Activated CD4-positive, alpha-beta memory T cell treated with anti-CD3 and anti-CD28 coated beads for 36 hours (primary cell): ENCODE measurements at regions not wholly inside any gene's neighbourhood (a gene's known extent, or its start where the extent isn't known, plus 50 kb on each side); places are given as distances from the start of the nearest gene placed in this dataset.

Source experiments
- CTCF ChIA-PET: fragments of 350-600 bp; sonication (Branson Sonifier 250); formaldehyde crosslinking; loops from one replicate; lab custom pipeline; 2021; ENCODE audit warnings: antibody characterized with exemption, inconsistent platforms; lab: Charles Lee
- POLR2A ChIA-PET: fragments of 350-600 bp; sonication (Branson Sonifier 250); formaldehyde crosslinking; loops from one replicate; lab custom pipeline; 2021; ENCODE audit warnings: antibody characterized with exemption; lab: Charles Lee
- DNase-seq: peaks from one replicate; pipeline ENCODE4 v3.0.0-alpha.2; 2020
- H3K27ac Mint-ChIP-seq: one replicate; pipeline ENCODE4 v1.8.0; 2021; ENCODE audit warnings: mixed read lengths
- H3K27me3 Mint-ChIP-seq: one replicate; pipeline ENCODE4 v1.8.0; 2021; ENCODE audit warnings: mixed read lengths
- H3K36me3 Mint-ChIP-seq: one replicate; pipeline ENCODE4 v1.8.0; 2021; ENCODE audit warnings: mixed read lengths
- H3K4me1 Mint-ChIP-seq: one replicate; pipeline ENCODE4 v1.8.0; 2021; ENCODE audit warnings: low read depth, mixed read lengths
- H3K4me3 Mint-ChIP-seq: one replicate; pipeline ENCODE4 v1.8.0; 2021; ENCODE audit warnings: mild to moderate bottlenecking, mixed read lengths
- H3K9me3 Mint-ChIP-seq: one replicate; pipeline ENCODE4 v1.8.0; 2021; ENCODE audit warnings: mixed read lengths
- intact Hi-C: fragments of 100-400 bp; cut with micrococcal nuclease; formaldehyde crosslinking; loops from one replicate; pipeline ENCODE4 v1.15.1; 2023

- POLR2A ChIA-PET: no interaction called here
- no peaks in the 10 kb centered on the region for H3K9me3 Mint-ChIP-seq
- DNase-seq: no peak
- no peak overlapping the region for H3K27ac Mint-ChIP-seq
- no peaks in the 10 kb centered on the region for H3K4me1 Mint-ChIP-seq
- no peaks in the 10 kb centered on the region for H3K27me3 Mint-ChIP-seq
- intact Hi-C loops: no loop called here
- no peaks in the 10 kb centered on the region for H3K36me3 Mint-ChIP-seq
- CTCF ChIA-PET: no interaction called here
- no peak overlapping the region for H3K4me3 Mint-ChIP-seq
Observed at GRCh38 chr11:104380358-104380757, 216.4 kb upstream of the PDGFD start.

DNA sequence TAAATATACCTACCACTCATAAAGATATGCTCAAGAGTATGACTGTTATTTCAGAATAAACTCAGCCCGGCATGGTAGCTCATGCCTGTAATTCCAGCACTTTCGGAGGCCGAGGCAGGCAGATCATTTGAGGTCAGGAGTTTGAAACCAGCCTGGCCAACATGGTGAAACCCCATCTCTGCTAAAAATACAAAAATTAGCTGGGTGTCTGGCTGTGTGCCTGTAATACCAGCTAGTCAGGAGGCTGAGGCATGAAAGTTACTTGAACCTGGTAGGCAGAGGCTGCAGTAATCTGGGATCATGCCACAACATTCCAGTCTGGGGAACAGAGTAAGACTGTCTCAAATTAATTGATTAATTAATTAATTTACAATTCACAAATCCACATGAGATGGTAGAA is 208.2 kb upstream of the PDGFD start:
- Mint-ChIP-seq H3K27me3 (peaks cover 1% of the 10 kb centered on the region), H3K4me1 (no peaks in the 10 kb centered on the region), H3K36me3 (no peaks in the 10 kb centered on the region), H3K27ac (no peak overlapping the region), H3K4me3 (no peak overlapping the region), H3K9me3 (no peaks in the 10 kb centered on the region)
- ChIA-PET CTCF (no interaction called here), POLR2A (no interaction called here)
- no peak for DNase-seq
- intact Hi-C loops: no loop called here

DNA sequence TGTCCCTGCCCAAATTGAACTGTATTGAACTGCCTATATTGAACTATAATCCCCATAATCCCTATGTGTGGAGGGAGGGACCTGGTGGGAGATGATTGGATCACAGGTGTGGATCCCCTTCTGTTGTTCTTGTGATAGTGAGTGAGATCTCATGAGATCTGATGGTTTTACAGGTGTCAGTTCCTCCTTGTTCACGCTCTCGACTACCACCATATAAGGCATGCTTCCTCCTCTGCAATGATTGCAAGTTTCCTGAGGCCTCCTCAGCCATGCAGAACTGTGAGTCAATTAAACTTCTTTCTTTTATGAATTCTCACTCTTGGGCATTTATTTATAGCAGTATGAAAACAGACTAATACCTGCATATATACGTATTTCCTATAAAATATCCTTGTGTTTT is 206.5 kb upstream of the PDGFD start:
- intact Hi-C loops: no loop called here
- Mint-ChIP-seq H3K4me1 (no peaks in the 10 kb centered on the region), H3K4me3 (no peak overlapping the region), H3K27me3 (peaks cover 1% of the 10 kb centered on the region), H3K9me3 (no peaks in the 10 kb centered on the region), H3K27ac (no peak overlapping the region), H3K36me3 (no peaks in the 10 kb centered on the region)
- no peak for DNase-seq
- CTCF ChIA-PET: no interaction called here
- POLR2A ChIA-PET: no interaction called here

GRCh38 chr11:104369761-104370160 is 205.8 kb upstream of the PDGFD start:
- H3K4me3 Mint-ChIP-seq: no peak overlapping the region
- no peaks in the 10 kb centered on the region for H3K4me1 Mint-ChIP-seq
- no peaks in the 10 kb centered on the region for H3K36me3 Mint-ChIP-seq
- intact Hi-C loops: no loop called here
- H3K27me3 Mint-ChIP-seq: peaks cover 1% of the 10 kb centered on the region
- no peak for DNase-seq
- H3K9me3 Mint-ChIP-seq: no peaks in the 10 kb centered on the region
- ChIA-PET POLR2A (no interaction called here), CTCF (no interaction called here)
- H3K27ac Mint-ChIP-seq: no peak overlapping the region

- ChIA-PET POLR2A (no interaction called here), CTCF (no interaction called here)
- Mint-ChIP-seq H3K27me3 (peaks cover 3% of the 10 kb centered on the region), H3K4me3 (no peak overlapping the region), H3K9me3 (no peaks in the 10 kb centered on the region), H3K4me1 (no peaks in the 10 kb centered on the region), H3K36me3 (no peaks in the 10 kb centered on the region), H3K27ac (no peak overlapping the region)
- intact Hi-C loops: no loop called here
- no peak for DNase-seq
Observed at GRCh38 chr11:104366321-104366734, 202.4 kb upstream of the PDGFD start.

DNA sequence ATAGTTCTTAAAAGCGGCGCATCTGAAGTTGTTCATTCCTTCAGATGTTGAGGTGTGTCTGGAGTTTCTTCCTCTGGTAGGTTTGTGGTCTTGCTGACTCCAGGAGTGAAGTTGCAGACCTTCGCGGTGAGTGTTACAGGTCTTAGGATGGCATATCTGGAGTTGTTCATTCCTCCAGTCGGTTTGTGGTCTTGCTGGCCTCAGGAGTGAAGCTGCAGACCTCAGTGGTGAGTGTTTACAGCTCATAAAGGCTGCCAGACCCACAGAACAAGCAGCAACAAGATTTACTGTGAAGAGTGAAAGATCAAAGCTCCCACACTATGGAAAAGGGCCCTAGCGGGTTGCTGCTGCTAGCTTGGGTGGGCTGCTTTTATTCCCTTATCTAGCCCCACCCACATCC is 201.7 kb upstream of the PDGFD start:
- H3K9me3 Mint-ChIP-seq: no peaks in the 10 kb centered on the region
- H3K27ac Mint-ChIP-seq: no peak overlapping the region
- ChIA-PET POLR2A (no interaction called here), CTCF (no interaction called here)
- H3K4me1 Mint-ChIP-seq: no peaks in the 10 kb centered on the region
- peaks cover 3% of the 10 kb centered on the region for H3K27me3 Mint-ChIP-seq
- intact Hi-C loops: no loop called here
- no peak for DNase-seq
- H3K4me3 Mint-ChIP-seq: no peak overlapping the region
- no peaks in the 10 kb centered on the region for H3K36me3 Mint-ChIP-seq

DNA sequence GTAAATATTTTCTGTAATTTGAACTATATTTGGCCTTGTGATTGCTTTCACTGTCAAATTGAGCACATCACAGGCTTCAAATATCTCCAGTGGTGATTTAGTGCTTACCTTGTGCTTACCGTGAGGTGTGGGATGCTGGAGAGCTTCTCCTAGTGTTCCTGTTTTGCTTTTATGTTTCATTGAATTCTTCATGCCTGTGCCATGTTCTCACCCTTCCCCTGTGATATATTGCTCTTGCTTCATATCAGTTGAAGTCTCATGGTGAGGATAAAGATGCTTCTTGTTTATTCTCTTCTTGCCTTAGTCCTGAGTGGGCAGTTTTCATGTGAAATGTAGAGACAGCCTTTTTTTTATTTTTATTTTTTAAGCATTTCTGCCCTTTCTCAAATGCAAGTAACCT is 198.0 kb upstream of the PDGFD start:
- ChIA-PET CTCF (interaction anchor here (0.6 kb wide), 1 partner anchor 1421 kb away, joined by 3 read pairs; no protein-coding TSS in a partner anchor), POLR2A (no interaction called here)
- H3K9me3 Mint-ChIP-seq: no peaks in the 10 kb centered on the region
- no peaks in the 10 kb centered on the region for H3K4me1 Mint-ChIP-seq
- no peaks in the 10 kb centered on the region for H3K36me3 Mint-ChIP-seq
- intact Hi-C loops: no loop called here
- no peak overlapping the region for H3K27ac Mint-ChIP-seq
- no peak overlapping the region for H3K4me3 Mint-ChIP-seq
- peaks cover 2% of the 10 kb centered on the region for H3K27me3 Mint-ChIP-seq
- DNase-seq: no peak

DNA sequence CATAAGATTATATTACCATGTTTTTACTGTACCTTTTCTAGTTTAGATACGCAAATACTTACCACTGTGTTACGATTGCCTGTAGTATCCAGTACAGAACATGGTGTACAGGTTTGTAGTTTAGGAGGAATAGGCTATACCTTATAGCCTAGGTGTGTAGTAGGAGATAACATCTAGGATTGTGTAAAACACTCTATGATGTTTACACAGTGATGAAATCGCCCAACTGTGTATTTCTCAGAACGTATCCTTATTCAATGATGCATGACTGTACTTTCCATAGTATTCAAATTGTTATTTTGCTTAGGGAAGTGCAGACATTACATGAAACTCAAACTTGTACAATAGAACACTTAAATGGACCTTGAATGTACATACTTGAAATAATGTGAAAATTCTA is 188.1 kb upstream of the PDGFD start:
- no peak overlapping the region for H3K4me3 Mint-ChIP-seq
- CTCF ChIA-PET: no interaction called here
- POLR2A ChIA-PET: no interaction called here
- H3K4me1 Mint-ChIP-seq: no peaks in the 10 kb centered on the region
- H3K27me3 Mint-ChIP-seq: no peaks in the 10 kb centered on the region
- no peaks in the 10 kb centered on the region for H3K36me3 Mint-ChIP-seq
- no peak overlapping the region for H3K27ac Mint-ChIP-seq
- intact Hi-C loops: no loop called here
- H3K9me3 Mint-ChIP-seq: peaks cover 10% of the 10 kb centered on the region
- DNase-seq: no peak

DNA sequence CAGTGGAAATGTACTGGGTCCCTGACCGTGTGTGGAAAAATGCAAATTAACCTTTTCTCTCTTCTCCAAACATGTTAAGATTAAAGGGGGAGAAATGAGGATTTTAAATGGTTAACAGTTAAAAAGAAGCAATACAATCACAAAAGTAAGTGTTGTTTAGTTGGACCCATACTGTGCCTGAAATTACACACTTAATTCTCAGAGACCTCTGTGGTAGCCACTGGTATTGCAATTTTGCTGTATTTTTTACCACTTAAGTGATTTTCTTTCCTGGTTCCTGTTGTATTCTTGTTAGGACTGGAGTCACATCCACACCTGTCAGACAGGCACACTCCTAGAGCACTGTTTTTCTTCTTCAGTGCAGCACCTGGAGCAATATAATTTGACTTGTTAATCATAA is 179.6 kb upstream of the PDGFD start:
- Mint-ChIP-seq H3K27ac (no peak overlapping the region), H3K9me3 (no peaks in the 10 kb centered on the region), H3K4me1 (no peaks in the 10 kb centered on the region), H3K4me3 (no peak overlapping the region), H3K36me3 (no peaks in the 10 kb centered on the region), H3K27me3 (no peaks in the 10 kb centered on the region)
- no peak for DNase-seq
- ChIA-PET CTCF (no interaction called here), POLR2A (no interaction called here)
- intact Hi-C loops: no loop called here

DNA sequence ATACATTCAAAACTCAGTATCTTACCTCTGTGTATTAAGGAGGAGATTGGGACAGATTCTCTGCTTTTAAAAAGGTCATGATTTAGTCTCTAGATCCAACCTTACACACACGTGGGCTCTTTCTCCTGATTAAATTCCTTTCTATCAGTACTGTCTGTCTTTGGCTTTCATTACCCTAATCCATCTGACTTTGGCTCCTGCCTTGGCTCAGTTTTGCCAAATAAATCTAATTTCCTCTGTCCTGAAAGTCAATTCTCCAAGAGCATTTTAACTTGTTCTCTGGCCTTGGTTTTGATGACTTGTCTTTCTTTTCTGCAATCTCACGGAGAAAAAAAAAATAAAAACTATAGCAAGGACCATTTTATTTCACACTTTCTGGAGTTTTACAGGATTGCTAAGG is 176.6 kb upstream of the PDGFD start:
- no peak for DNase-seq
- ChIA-PET POLR2A (no interaction called here), CTCF (no interaction called here)
- Mint-ChIP-seq H3K4me1 (no peaks in the 10 kb centered on the region), H3K4me3 (no peak overlapping the region), H3K36me3 (no peaks in the 10 kb centered on the region), H3K27ac (no peak overlapping the region), H3K27me3 (no peaks in the 10 kb centered on the region), H3K9me3 (no peaks in the 10 kb centered on the region)
- intact Hi-C loops: no loop called here

- no peak for DNase-seq
Observed at GRCh38 chr11:104339380-104339831, 175.5 kb upstream of the PDGFD start.

GRCh38 chr11:104338186-104338585 is 174.2 kb upstream of the PDGFD start:
- Mint-ChIP-seq H3K4me3 (no peak overlapping the region), H3K27ac (no peak overlapping the region), H3K27me3 (no peaks in the 10 kb centered on the region), H3K4me1 (no peaks in the 10 kb centered on the region), H3K36me3 (no peaks in the 10 kb centered on the region), H3K9me3 (no peaks in the 10 kb centered on the region)
- no peak for DNase-seq
- CTCF ChIA-PET: no interaction called here
- POLR2A ChIA-PET: no interaction called here
- intact Hi-C loops: no loop called here

More at GRCh38 chr11:104339380-104339831, 175.5 kb upstream of the PDGFD start:
- ChIA-PET POLR2A (no interaction called here), CTCF (no interaction called here)
- Mint-ChIP-seq H3K9me3 (no peaks in the 10 kb centered on the region), H3K27me3 (no peaks in the 10 kb centered on the region), H3K36me3 (no peaks in the 10 kb centered on the region), H3K27ac (no peak overlapping the region), H3K4me1 (no peaks in the 10 kb centered on the region), H3K4me3 (no peak overlapping the region)
- intact Hi-C loops: no loop called here

- Mint-ChIP-seq H3K4me3 (no peak overlapping the region), H3K9me3 (no peaks in the 10 kb centered on the region), H3K36me3 (no peaks in the 10 kb centered on the region), H3K27ac (no peak overlapping the region), H3K27me3 (no peaks in the 10 kb centered on the region), H3K4me1 (no peaks in the 10 kb centered on the region)
- intact Hi-C loops: no loop called here
- CTCF ChIA-PET: no interaction called here
- POLR2A ChIA-PET: no interaction called here
- DNase-seq: no peak
Observed at GRCh38 chr11:104337273-104337672, 173.3 kb upstream of the PDGFD start.
